ELF-1 (cell line): ENCODE measurements at regions not wholly inside any gene's neighbourhood (a gene's known extent, or its start where the extent isn't known, plus 50 kb on each side); places are given as distances from the start of the nearest gene placed in this dataset.
"Not testable (repeated sequence)": the region's sequence is repeated elsewhere in the genome, so short reads cannot be mapped to it uniquely, and the experiment has no call there.

Source experiments
- DNase-seq: peaks from one replicate; pipeline ENCODE4 v3.0.0-alpha.2; 2016; ENCODE audit warnings: low read depth, low spot score

DNA sequence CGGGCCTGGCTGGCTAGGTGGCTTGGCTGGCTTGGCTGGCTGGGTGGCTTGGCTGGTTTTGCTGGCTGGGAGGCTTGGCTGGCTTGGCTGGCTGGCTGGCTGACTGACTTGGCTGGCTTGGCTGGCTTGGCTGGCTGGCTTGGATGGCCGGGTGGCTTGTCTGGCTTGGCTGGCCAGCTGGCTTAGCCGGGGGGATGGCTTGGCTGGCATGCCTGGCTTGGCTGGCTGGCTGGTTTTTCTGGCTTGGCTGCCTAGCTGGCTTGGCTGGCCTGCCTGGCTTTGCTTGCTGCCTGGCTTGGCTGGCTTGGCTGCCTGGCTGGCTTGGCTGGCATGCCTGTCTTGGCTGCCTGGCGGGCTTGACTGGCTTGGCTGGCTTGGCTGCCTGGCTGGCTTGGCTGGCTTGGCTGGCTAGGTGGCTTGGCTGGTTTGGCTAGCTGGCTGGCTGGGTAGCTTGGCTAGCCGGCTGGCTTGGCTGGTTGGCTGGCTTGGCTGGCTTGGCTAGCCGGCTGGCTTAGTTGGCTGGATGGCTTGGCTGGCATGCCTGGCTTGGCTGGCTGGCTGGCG is 2829.6 kb downstream of the RPIA start:
- DNase-seq, result not testable (repeated sequence)

DNA sequence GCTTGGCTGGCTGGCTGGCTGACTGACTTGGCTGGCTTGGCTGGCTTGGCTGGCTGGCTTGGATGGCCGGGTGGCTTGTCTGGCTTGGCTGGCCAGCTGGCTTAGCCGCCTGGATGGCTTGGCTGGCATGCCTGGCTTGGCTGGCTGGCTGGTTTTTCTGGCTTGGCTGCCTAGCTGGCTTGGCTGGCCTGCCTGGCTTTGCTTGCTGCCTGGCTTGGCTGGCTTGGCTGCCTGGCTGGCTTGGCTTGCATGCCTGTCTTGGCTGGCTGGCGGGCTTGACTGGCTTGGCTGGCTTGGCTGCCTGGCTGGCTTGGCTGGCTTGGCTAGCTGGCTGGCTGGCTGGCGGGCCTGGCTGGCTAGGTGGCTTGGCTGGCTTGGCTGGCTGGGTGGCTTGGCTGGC is 2830.5 kb downstream of the RPIA start:
- not testable (repeated sequence) for DNase-seq

DNA sequence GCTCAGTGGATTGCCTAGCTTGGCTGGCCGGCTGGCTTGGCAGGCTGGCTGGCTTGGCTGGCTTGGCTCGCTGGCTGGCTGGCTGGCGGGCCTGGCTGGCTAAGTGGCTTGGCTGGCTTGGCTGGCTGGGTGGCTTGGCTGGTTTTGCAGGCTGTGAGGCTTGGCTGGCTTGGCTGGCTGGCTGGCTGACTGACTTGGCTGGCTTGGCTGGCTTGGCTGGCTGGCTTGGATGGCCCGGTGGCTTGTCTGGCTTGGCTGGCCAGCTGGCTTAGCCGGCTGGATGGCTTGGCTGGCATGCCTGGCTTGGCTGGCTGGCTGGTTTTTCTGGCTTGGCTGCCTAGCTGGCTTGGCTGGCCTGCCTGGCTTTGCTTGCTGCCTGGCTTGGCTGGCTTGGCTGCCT is 2831.4 kb downstream of the RPIA start:
- not testable (repeated sequence) for DNase-seq

DNA sequence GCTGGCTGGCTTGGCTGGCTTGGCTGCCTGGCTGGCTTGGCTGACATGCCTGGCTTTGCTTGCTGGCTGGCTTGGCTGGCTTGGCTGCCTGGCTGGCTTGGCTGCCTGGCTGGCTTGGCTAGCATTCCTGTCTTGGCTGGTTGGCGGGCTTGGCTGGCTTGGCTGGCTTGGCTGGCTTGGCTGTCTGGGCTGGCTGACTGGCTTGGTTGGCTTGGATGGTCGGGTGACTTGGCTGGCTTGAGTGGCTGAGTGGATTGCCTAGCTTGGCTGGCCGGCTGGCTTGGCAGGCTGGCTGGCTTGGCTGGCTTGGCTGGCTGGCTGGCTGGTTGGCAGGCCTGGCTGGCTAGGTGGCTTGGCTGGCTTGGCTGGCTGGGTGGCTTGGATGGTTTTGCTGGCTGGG is 2832.3 kb downstream of the RPIA start:
- not testable (repeated sequence) for DNase-seq

DNA sequence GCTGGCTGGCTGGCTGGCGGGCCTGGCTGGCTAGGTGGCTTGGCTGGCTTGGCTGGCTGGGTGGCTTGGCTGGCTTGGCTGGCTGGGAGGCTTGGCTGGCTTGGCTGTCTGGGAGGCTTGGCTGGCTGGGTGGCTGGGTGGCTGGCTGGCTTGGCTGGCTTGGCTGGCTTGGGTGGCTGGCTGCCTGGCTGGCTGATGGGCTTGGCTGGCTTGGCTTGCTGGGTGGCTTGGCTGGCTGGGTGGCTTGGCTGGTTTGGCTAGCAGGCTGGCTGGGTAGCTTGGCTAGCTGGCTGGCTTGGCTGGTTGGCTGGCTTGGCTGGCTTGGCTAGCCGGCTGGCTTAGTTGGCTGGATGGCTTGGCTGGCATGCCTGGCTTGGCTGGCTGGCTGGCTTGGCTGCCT is 2834.1 kb downstream of the RPIA start:
- DNase-seq, result not testable (repeated sequence)

DNA sequence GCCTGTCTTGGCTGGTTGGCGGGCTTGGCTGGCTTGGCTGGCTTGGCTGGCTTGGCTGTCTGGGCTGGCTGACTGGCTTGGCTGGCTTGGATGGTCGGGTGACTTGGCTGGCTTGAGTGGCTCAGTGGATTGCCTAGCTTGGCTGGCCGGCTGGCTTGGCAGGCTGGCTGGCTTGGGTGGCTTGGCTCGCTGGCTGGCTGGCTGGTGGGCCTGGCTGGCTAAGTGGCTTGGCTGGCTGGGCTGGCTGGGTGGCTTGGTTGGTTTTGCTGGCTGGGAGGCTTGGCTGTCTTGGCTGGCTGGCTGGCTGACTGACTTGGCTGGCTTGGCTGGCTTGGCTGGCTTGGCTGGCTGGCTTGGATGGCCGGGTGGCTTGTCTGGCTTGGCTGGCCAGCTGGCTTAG is 2834.6 kb downstream of the RPIA start:
- not testable (repeated sequence) for DNase-seq

DNA sequence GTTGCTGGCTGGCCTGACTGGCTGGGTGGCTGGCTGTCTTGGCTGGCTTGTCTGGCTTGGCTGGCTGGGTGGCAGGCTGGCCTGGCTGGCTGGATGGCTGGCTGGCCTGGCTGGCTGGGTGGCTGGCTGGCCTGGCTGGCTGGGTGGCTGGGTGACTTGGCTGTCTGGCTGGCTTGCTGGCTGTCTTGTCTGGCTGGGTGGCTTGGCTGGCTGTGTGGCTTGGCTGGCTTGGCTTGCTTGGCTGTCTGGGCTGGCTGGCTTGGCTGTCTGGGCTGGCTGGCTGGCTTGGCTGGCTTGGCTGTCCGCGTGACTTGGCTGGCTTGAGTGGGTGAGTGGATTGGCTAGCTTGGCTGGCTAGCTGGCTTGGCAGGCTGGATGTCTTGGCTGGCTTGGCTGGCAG is 2835.6 kb downstream of the RPIA start:
- DNase-seq, result not testable (repeated sequence)

DNA sequence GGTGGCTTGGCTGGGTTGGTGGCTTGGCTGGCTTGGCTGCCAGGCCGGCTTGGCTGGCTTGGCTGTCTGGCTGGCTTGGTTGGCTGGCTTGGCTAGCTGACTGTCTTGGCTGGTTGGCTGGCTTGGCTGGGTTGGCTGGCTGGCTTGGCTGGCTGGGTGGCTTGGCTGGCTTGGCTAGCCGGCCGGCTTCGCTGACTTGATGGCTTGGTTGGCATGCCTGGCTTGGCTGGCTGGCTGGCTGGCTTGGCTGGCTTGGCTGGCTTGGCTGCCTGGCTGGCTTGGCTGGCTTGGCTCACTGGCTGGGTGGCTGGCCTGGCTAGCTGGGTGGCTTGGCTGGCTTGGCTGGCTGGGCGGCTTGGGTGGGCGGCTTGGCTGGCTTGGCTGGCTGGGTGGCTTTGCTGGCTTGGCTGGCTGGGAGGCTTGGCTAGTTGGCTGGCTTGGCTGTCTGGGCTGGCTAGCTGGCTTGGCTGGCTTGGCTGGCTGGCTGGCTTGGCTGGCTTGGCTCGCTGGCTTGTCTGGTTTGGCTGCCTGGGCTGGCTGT is 2836.1 kb downstream of the RPIA start:
- DNase-seq, result not testable (repeated sequence)

DNA sequence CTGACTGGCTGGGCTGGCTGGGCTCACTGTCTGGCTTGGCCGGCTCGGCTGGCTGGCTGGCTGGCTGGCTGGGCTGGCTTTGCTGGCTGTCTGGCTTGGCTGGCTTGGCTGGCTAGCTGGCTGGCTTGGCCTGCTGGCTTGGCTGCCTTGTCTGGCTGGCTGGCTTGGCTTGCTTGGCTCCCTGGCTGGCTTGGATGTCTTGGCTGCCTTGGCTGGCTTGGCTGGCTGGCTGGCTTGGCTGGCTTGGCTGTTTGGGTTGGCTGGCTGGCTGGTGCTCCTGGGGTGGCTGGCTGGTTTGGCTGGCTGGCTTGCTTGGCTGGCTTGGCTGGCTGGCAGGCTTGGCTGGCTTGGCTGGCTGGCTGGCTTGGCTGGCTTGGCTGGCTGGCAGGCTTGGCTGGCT is 2836.9 kb downstream of the RPIA start:
- DNase-seq, result not testable (repeated sequence)

DNA sequence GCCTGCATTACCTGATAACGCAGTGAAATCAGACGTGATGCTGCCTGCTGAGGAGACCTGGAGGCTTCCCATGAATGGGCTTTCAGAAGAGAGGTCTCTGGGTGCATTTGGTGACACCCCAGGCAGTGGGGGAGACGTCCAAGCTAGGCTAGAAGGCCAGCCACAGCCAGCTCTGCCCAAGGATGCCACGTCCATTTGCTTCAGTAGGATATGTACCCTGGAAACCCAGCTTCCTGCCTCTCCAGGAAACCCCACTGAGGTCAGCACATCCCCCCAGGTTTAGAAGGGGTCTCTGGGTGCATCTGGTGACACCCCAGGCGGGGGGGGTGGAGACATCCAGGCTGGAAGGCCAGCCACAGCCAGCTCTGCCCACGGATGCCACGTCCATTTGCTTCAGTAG is 2844.6 kb downstream of the RPIA start:
- not testable (repeated sequence) for DNase-seq

DNA sequence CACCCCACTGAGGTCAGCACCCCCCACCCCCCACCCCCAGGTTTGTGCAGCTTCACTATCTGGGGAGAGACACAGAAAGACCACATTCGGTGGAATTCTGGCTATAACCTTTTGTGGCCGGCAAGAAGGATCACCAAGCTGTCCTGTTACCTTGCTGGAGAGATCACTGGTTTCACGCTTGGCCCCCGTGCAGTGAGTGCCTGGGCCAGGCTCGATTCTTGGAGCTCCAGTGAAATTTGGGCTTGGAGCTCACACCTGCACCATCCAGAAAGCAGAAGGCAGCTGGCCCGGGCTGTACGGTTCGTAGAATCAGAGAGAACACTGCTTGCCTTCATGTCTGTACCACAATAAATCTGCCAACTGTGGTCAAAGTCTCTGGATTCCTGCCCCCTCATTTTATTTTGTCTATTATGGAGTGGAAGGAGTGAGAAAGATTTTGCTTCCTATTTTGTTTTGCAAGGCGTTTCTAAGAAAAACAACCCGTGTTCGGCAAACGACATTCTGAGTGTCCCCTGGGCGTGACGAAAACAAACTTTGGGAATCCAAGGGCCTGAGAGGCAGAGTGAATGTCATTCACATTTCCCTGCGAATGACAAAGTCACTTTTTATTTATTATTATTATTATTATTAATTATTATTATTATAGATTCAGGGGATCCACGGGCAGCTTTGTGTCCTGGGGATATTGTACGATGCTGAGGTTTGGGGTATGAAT is 2845.2 kb downstream of the RPIA start:
- DNase-seq, result not testable (repeated sequence)

DNA sequence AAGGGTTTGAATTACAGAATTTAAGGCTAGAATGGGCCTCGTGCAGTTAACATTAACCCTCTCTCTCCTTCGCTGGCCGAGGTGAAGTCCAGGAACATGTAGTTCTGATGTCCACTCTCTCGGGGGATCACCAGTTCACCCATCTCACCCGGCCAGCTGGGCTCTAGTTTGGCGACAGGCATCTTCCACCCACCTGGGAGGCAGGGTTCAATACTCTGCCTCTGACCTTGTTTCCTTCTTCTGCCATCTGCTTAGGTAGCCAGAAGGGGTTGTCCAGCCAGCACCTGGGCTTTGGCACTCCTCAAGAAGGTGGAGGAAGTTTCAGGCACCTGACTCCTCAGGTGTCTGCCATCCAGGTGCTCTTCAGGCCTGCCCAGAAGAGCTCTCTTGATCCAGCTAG is 2857.8 kb downstream of the RPIA start:
- DNase-seq, result not testable (repeated sequence)

DNA sequence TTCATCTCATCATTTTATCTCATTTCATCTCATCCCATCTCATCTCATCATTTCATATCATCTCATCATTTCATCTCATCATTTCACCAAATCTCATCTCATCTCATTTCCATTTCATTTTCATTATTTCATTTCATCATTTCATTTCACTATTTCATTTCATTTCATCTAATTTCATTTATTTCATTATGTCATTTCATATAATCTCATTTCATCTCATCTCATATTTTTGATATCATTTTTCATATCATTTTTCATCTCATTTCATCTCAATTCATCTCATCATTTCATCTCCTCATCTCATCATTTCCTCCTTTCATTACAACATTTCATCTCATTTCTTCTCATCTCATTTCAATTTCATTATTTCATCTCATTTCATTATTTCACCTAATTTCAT is 2866.8 kb downstream of the RPIA start:
- not testable (repeated sequence) for DNase-seq

DNA sequence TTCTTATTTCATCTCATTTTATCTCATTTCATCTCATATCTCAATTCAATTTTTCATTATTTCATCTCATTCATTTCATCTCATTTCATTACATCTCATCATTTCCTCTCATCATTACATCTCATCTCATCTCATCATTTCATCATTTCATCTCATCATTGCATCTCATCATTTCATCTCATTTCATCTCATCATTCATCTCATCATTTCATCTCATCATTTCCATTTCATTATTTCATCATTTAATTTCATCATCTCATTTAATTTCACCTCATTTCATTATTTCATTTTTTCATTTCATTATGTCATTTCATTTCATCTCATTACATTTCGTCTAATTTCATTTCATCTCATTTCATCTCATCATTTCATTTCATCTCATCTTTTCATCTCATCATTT is 2867.8 kb downstream of the RPIA start:
- DNase-seq, result not testable (repeated sequence)

DNA sequence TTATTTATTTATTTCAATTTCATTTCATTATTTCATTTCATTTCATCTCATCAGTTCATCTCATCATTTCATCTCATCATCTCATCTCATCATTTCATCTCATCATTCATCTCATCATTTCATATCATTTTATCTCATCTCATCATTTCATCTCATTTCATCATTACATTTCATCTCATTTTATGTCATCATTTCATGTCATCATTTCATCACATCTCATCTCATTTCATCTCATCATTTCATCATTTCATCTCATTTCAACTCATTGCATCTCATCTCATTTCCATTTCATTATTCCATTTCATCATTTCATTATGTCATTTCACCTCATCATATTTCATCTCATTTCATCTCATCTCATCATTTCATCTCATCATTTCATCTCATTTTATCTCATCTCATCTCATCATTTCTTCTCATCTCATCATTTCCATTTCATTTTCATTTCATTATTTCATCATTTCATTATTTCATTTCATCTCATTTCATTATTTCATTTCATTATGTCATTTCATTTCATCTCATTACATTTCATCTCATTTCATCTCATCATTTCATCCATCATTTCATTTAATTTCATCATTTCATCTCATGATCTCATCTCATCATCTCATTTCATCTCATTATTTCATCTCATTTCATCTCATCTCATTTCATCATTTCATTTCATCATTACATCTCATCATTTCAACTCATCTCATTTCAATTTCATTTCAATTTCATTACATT is 2868.6 kb downstream of the RPIA start:
- DNase-seq, result not testable (repeated sequence)

DNA sequence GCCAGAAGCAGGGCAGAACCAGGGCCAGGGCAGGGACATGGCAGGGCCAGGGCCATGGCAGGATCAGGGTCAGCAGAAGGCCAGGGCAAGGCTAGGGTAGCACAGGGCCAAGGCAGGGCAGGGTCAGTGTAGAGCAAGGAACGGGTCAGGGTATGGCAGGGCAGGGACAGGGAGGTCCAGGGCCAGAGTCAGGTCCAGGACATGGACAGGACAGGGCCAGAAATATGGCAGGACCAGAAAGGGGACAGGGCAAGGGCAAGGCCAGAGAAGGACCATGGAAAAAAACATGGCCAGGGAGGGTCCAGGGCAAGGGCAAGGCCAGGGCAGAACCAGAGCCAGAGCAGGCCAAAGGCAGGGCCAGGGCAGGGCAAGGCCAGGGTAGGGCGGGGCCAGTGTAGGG is 2870.7 kb downstream of the RPIA start:
- not testable (repeated sequence) for DNase-seq

DNA sequence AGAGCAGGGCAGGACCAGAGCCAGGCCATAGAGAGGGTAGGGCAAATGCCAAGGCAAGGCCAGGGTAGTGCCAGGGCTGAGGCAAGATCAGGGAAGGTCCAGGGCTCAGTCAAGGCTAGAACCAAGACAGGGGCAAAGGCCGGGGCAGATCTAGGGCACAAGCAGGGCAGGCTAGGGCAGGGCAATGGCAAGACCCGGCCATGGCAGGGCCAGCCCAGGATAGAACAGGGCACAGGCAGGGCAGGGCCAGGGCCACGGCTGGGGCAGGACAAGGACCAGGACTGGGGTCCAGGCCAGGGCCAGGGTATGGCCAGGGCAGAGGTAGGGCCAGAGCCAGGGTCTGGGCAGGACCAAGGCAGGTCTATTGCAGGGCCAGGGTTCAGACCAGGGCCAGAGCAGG is 2873.2 kb downstream of the RPIA start:
- DNase-seq, result not testable (repeated sequence)

DNA sequence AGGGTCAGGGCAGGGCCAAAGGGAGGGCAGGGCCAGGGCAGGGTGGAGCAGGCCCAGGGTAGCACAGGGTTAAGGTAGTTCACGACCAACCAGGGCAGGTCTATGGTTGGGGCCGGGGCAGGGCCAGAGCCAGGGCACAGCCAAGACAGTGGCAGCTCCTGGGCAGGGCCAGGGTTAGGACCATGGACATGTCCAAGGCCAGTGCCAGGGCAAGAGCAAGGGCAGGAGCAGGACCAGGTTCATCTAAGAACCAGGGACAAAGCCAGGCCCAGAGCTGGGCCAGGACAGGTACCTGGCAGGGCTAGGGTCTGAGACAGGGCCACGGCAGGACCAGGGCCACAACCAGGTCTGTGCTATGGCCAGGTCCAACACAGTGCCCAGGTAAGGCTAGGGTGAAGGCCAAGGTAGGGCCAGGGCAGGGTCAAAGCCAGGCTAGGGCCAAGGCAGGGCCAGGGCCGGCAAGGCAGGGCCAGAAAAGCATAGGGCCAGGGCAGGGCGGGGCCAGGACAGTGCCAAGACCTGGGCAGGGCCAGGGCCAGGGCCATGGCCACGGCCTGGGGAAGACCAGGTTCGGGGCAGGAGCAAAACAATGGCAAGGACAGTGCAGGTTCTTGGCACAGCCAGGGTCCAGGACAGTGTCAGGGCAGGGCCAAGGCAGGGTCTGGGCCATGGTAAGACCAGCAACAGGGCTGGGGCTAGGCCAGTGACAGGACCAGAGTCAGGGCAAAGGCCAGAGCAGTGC is 2874.4 kb downstream of the RPIA start:
- not testable (repeated sequence) for DNase-seq

DNA sequence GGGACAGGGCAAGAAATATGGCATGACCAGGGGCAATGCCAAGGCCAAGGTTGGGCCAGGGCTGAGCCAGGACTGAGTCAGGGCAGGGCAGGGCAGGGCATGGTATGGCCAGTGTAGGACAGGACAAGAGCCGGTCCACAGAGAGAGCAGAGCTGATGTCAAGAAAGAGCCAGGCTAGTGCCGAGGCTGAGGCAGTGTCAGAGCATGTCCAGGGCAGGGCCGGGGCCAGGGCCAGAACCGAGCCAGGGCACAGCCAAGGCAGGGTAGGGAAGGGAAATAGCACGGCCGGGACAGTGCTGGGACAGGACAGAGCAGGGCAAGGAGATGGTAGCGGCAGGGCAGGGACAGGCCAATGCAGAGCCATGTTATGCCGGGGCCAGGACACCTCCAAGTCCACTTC is 2875.1 kb downstream of the RPIA start:
- not testable (repeated sequence) for DNase-seq

DNA sequence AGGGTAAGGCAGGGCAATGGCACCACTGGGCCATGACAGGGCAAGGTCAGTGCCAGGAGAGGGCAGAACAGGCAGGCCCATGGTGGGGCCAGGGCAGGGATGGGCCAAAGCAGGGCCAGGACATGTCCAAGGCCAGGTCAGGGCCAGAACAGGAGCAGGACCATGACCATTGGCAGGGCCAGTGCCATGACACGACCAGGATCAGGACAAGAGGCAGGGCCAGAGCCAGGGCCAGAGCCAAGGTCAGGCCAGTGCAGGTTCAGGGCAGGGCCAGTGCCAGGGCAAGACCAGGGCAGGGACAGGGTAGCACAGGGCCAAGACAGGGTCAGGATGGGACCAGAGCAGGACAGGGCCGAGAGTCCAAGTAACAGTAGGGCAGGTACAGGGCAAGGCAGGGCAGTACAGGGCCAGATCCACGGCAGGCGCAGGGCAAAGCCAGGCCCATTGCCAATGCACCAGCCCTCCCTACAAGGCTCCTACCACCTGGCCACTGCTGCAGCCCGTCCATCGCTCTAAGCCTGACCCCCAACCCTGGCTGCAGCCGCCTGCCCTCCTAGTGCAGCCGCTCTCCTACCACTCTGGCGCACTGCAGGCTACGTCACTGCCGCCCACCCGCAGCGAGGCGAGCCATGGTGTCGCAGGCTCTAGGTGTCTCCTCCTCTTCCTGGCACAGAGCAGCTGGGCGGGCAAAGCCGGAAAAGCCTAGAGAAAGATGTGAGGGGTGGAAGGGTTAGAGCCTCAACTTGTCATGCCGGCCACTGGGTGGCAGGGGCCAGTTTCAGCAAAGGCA is 2876.3 kb downstream of the RPIA start:
- not testable (repeated sequence) for DNase-seq
